ENCODE measurements at regions not wholly inside any gene's neighbourhood (a gene's known extent, or its start where the extent isn't known, plus 50 kb on each side); places are given as distances from the start of the nearest gene placed in this dataset.
"Not testable (repeated sequence)": the region's sequence is repeated elsewhere in the genome, so short reads cannot be mapped to it uniquely, and the experiment has no call there.

DNA sequence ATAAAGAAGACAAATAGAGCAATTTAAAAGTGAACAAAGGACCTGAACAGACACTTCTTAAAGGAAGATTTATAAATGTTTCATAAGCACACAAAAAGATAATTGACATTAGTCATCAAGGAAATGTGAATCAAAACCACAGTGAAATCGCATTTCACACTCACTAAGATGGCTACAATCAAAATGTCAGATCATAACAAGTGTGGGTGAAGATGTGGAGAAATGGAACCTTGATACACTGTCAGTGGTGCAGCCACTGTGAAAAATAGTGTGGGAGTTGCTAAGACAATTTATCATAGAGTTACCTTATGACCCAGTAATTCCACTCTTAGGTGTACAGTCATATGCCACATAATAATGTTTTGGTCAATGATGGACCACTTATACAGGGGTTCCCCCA is 54.5 kb upstream of the HTR4 start:
- DNase-seq: no peak

GRCh38 chr5:148711961-148712360 is 57.6 kb upstream of the HTR4 start:
- no peak for DNase-seq

GRCh38 chr5:148713735-148714508 is 59.6 kb upstream of the HTR4 start:
- DNase-seq: no peak

- DNase-seq: no peak
Observed at GRCh38 chr5:148716716-148717115, 62.4 kb upstream of the HTR4 start.

GRCh38 chr5:148717668-148718067 is 63.3 kb upstream of the HTR4 start:
- no peak for DNase-seq

DNA sequence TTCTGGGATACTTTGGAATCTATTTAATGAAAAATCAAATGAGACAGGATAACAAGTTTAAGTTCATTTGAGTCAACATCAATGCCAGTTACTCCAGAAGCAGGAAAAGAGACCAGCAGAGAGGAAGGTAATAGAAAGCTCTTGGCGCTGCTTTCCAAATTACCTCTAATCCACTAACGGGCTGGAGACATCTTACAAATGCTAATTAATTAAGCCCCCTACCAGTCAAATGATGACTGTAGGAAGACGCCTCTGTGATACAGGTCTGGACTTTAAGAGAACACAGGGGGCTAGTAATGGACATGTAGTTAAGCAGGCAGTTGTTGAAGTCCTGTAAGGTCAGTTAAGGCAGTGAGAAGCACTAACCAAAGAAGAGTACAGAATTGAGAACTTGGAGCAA is 65.3 kb upstream of the HTR4 start:
- DNase-seq: peak; percentile 22

- no peak for DNase-seq
Observed at GRCh38 chr5:148720257-148720656, 65.9 kb upstream of the HTR4 start.

GRCh38 chr5:148723143-148723542 is 68.8 kb upstream of the HTR4 start:
- DNase-seq: no peak

- DNase-seq: no peak
Observed at GRCh38 chr5:148725675-148726074, 71.3 kb upstream of the HTR4 start.

DNA sequence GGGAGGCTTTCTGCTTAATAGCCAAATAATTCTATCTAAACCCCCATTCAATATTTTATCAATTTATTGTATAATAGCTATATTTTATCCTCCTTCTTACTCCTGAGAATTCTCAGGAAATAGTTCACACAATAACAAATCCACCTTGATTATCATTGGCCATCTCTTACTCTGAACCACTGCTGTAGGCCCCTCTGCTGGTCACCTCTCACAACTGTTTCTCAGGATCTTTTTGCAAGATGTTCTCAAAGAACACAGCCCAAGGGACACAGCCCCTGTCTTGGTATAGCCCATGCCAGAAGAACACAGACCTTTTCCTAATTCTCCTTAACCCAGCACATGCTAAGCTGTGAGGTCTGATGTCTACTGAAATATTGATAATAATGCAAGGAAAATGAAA is 74.9 kb upstream of the HTR4 start:
- DNase-seq: no peak

DNA sequence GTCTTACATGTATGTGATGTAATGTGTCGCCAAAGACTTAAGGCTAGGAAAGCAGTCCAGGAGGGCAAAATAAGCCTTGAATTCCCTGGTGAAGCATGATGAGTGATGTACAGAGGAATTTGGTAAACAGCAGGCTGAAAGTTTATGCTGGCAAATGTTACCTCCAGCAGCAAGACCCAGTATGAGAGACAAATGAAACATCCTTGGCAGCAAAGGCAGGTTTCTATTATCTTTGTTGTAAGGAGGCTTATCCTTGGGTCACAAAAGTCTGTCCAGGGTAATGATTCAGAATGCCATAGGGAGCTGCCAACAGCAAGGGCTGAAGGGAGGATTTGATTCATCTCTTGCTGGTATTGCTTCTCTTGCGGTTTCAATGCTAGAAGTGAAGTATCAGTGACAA is 75.9 kb upstream of the HTR4 start:
- DNase-seq: no peak

DNA sequence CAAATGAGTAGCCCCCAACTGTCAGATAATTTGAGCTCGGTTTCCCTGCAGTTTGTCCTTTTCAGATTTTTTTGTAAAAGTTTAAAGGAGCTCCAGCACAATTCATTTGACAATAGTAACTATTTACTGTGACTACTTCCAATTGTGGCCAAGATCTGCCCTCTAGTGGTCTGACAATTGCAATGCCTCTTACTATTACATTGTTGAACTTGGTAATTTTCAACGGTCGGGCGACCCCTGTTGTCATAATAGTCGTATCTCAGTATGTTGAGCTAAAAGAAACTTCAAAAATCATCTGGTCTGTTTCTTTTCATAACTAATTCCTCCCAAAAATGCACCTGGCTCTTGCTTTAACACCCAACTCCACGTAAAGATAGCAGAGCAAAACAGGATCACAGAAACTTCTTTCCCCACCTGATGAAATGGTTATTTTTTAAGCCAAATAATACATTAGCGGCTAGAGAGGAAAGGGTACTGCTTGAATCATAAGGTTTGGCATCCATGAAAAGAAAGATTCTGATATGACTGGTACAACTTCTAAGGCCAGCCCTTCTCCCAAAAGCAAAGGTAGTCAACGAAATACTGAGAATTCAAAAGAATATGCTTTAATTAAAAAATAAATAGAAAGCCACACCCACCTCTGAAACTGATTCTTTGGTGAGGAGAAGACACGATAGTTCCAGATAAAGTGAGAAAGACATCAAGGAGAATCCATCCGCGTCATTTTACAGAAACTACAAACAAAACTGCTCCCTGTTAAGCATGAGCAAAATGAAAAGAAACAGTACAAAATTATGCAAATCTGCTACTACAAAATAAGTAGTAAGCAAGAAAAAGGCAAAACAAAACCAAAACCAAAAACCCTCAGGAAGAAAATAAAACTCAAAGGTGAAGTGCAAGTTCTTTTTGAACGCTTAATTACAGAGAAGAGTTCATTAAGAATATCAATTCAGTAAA is 76.9 kb upstream of the HTR4 start:
- DNase-seq: peak; percentile 68

- no peak for DNase-seq
Observed at GRCh38 chr5:148732692-148733091, 78.4 kb upstream of the HTR4 start.

GRCh38 chr5:148733601-148734438 is 79.5 kb upstream of the HTR4 start:
- peak; percentile 68 for DNase-seq

- DNase-seq: no peak
Observed at GRCh38 chr5:148734518-148734917, 80.2 kb upstream of the HTR4 start.

DNA sequence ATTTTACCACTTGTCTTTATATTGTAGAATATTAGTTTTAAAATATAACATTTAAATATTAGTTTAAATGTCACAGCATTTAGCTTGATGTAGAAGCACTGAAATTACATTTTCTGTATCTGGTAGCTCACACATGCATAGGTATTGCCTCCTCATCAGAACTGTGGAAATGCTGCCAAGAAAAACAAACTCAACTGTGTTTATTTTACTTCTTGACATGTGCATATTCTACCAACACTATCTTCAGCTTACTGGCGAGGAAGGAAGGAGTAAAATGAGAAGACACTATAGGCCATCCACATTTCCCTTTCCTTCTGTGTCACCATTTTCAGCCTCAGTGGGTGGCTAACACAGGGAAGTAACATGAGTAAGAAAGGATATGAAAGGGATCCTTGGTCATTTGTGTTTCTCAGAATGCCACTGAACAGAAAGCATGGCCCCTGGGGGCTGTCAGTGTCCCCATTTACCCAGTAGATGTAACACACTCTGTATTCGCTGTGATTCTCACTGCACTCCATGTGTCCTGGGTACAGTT is 81.0 kb upstream of the HTR4 start:
- no peak for DNase-seq

GRCh38 chr5:148739023-148739422 is 84.7 kb upstream of the HTR4 start:
- no peak for DNase-seq

- DNase-seq: no peak
Observed at GRCh38 chr5:148739524-148739923, 85.2 kb upstream of the HTR4 start.

GRCh38 chr5:148740079-148740858 is 85.9 kb upstream of the HTR4 start:
- no peak for DNase-seq

- DNase-seq: peak; percentile 43
Observed at GRCh38 chr5:148740966-148741742, 85.3 kb upstream of the ADRB2 start.

DNA sequence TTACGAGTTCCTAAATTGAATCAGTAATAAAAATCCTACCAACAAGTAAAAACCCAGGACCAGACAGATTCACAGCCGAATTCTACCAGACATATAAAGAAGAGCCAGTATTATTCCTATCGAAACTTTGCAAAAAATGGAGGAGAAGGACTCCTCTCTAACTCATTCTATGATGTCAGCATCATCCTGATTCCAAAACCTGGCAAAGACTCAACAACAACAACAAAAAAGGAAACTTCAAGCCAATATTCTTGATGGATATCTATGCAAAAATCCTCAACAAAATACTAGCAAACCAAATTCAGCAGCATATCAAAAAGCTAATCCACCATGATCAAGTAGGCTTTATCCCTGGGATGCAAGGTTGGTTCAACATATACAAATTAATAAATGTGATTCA is 84.6 kb upstream of the ADRB2 start:
- not testable (repeated sequence) for DNase-seq

Data from retina (tissue), 1 donor.